ENCODE measurements at regions not wholly inside any gene's neighbourhood (a gene's known extent, or its start where the extent isn't known, plus 50 kb on each side); places are given as distances from the start of the nearest gene placed in this dataset.

DNA sequence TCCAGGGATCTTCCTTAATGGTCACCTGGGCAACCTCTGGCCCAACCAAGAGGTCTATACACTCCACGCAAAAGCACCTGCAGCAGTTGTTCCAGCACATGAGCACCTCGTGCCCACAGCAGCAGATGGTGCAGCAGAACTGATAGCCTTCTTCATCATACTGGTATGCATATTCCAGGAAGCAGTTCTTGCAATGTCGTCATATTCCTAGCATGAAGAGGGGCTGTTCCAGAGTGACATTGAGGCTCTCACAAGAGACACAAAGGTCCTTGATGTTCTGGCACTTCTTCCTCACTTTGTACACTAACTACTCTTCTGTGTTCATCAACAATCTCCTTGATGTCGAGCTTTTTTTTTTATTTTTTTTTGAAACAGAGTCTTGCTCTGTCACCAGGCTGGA lies 386.2 kb downstream of the MEIS1 start:
- TF ChIP-seq POLR2AphosphoS5 (IDR thresholded peaks at IDR 0.05; ENCODE audit: low read depth, low read length) (no peak), REST (IDR thresholded peaks at IDR 0.05; ENCODE audit: insufficient read depth in 1 of 2, low read depth in 2 of 2, low read length in 1 of 2) (no peak)
- TF ChIP-seq, protein P1, sequence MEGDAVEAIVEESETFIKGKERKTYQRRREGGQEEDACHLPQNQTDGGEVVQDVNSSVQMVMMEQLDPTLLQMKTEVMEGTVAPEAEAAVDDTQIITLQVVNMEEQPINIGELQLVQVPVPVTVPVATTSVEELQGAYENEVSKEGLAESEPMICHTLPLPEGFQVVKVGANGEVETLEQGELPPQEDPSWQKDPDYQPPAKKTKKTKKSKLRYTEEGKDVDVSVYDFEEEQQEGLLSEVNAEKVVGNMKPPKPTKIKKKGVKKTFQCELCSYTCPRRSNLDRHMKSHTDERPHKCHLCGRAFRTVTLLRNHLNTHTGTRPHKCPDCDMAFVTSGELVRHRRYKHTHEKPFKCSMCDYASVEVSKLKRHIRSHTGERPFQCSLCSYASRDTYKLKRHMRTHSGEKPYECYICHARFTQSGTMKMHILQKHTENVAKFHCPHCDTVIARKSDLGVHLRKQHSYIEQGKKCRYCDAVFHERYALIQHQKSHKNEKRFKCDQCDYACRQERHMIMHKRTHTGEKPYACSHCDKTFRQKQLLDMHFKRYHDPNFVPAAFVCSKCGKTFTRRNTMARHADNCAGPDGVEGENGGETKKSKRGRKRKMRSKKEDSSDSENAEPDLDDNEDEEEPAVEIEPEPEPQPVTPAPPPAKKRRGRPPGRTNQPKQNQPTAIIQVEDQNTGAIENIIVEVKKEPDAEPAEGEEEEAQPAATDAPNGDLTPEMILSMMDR (IDR thresholded peaks at IDR 0.05), result no peak
